GM23248 (cell line): ENCODE measurements at regions not wholly inside any gene's neighbourhood (a gene's known extent, or its start where the extent isn't known, plus 50 kb on each side); places are given as distances from the start of the nearest gene placed in this dataset.
A peak's percentile ranks its signal among the peaks of the same experiment; 100 is the strongest.
"Not testable (repeated sequence)": the region's sequence is repeated elsewhere in the genome, so short reads cannot be mapped to it uniquely, and the experiment has no call there.

Experiments used
- DNase-seq: peaks from one replicate; pipeline ENCODE4 v3.0.0-alpha.2; 2015
- H2AFZ ChIP-seq: fragments of 200-600 bp; sonication (generic); 2 replicates; pipeline ENCODE4 v1.6.1; 2016; ENCODE audit warnings: antibody characterized with exemption
- H3F3A ChIP-seq: fragments of 200-600 bp; sonication (generic); 2 replicates; pipeline ENCODE4 v1.6.1; 2016; ENCODE audit warnings: mild to moderate bottlenecking, antibody characterized with exemption, mixed run types; ENCODE audit not compliant: insufficient read depth
- H3K27ac ChIP-seq: fragments of 200-600 bp; sonication (generic); 2 replicates; pipeline ENCODE4 v1.5.1; 2016; ENCODE audit warnings: mild to moderate bottlenecking
- H3K27me3 ChIP-seq: fragments of 200-600 bp; sonication (generic); replicated peaks from 2 replicates; pipeline ENCODE4 v1.6.1; 2016; ENCODE audit warnings: mild to moderate bottlenecking; ENCODE audit not compliant: insufficient read depth
- H3K36me3 ChIP-seq: fragments of 200-600 bp; sonication (generic); 2 replicates; pipeline ENCODE4 v1.6.1; 2016; ENCODE audit warnings: low read depth, mild to moderate bottlenecking
- H3K4me1 ChIP-seq: fragments of 200-600 bp; sonication (generic); 2 replicates; pipeline ENCODE4 v1.6.1; 2016; ENCODE audit warnings: mild to moderate bottlenecking; ENCODE audit not compliant: insufficient read depth
- H3K4me2 ChIP-seq: fragments of 200-600 bp; sonication (generic); one replicate; pipeline ENCODE4 v1.6.1; 2016; ENCODE audit warnings: mild to moderate bottlenecking; ENCODE audit not compliant: unreplicated experiment
- H3K4me3 ChIP-seq: fragments of 200-600 bp; sonication (generic); 2 replicates; pipeline ENCODE4 v1.5.1; 2016; ENCODE audit warnings: mild to moderate bottlenecking
- H3K79me2 ChIP-seq: fragments of 200-600 bp; sonication (generic); 2 replicates; pipeline ENCODE4 v1.6.1; 2016; ENCODE audit warnings: mild to moderate bottlenecking; ENCODE audit not compliant: insufficient read depth
- H3K9ac ChIP-seq: fragments of 200-600 bp; sonication (generic); 2 replicates; pipeline ENCODE4 v1.6.1; 2016; ENCODE audit warnings: mild to moderate bottlenecking
- H3K9me2 ChIP-seq: fragments of 200-600 bp; sonication (generic); 2 replicates; pipeline ENCODE4 v1.6.1; 2016; ENCODE audit warnings: mixed run types, mild to moderate bottlenecking, moderate library complexity; ENCODE audit not compliant: insufficient read depth
- H3K9me3 ChIP-seq: fragments of 200-600 bp; sonication (generic); one replicate; pipeline ENCODE4 v1.6.1; 2017; ENCODE audit warnings: low read depth
- H4K20me1 ChIP-seq: fragments of 200-600 bp; sonication (generic); 2 replicates; pipeline ENCODE4 v1.6.0; 2016; ENCODE audit not compliant: insufficient read depth
- EZH2 ChIP-seq: fragments of 200-600 bp; sonication (generic); IDR thresholded peaks from 2 replicates; pipeline ENCODE4 v1.6.1; 2018; ENCODE audit warnings: antibody characterized with exemption, mild to moderate bottlenecking; ENCODE audit not compliant: insufficient read depth, poor library complexity, severe bottlenecking
- EZH2phosphoT487 ChIP-seq: fragments of 200-600 bp; sonication (generic); IDR thresholded peaks from 2 replicates; pipeline ENCODE4 v1.6.1; 2018; ENCODE audit warnings: antibody characterized with exemption, moderate library complexity, mild to moderate bottlenecking, low read depth; ENCODE audit not compliant: insufficient read depth
- WGBS, 2 experiments: methylation state at CpG; one replicate each; pipeline ENCODE4 v1.1.6; 2015 to 2017; ENCODE audit warnings: low lambda C conversion rate in 2 of 2, low coverage in 1 of 2; ENCODE audit errors: missing lambda C conversion rate in 2 of 2; 5-methylcytosine and 5-hydroxymethylcytosine counted together
- in situ Hi-C: fragments of 300-500 bp; cut with MboI; formaldehyde crosslinking; loops from 2 replicates; pipeline ENCODE4 v1.15.0; 2020

DNA sequence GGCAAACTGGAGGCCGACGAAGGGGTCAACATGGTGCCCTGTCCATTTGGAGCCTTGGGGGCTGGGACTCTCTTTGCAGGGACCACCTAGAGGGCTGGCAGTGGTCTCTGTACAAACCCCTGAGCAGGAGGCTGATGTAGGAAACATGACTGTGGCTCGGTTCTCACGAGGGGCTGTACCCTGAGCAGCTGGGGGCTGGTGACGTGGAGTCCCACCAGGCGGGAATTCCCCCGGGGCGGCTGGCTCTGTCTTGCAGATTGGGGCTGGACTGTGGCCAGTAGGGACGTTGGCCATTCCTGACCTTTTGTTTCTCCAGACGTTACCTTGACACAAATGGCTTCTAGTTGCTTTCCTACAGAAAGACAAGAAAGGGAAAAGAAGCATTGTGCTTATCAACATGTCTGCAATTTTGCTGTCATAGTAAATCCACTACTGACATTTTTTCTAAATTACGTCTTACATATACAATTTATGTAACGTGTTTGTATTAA, 115.6 kb upstream of the PRKX start:
- DNase-seq, H3K36me3 ChIP-seq, H3K27me3 ChIP-seq, H3K9me3 ChIP-seq, H3K4me1 ChIP-seq, H3K4me2 ChIP-seq, H3K27ac ChIP-seq, H3F3A ChIP-seq, H3K9ac ChIP-seq, H3K79me2 ChIP-seq, H2AFZ ChIP-seq, H3K9me2 ChIP-seq, H4K20me1 ChIP-seq, in situ Hi-C loops, H3K4me3 ChIP-seq: not testable (repeated sequence)
- 89 to 94% methylated on average over 5 of the region's 12 CpGs for WGBS, 2 experiments

- H3K79me2 ChIP-seq, H4K20me1 ChIP-seq, H3K27ac ChIP-seq, H3K27me3 ChIP-seq, H3K36me3 ChIP-seq, DNase-seq, H3K4me1 ChIP-seq, H3K9me3 ChIP-seq, H3K9ac ChIP-seq, in situ Hi-C loops, H2AFZ ChIP-seq, H3K9me2 ChIP-seq, H3K4me2 ChIP-seq, H3K4me3 ChIP-seq, H3F3A ChIP-seq: not testable (repeated sequence)
- WGBS, 2 experiments, result 80 to 87% methylated on average over 6 of the region's 20 CpGs
These were observed 115.1 kb upstream of the PRKX start for GRCh38 chrX:3828378-3829040.

- no CpG with 5 or more reads among the region's 5 CpGs for WGBS, 2 experiments
- Histone ChIP-seq H3F3A (peaks cover 16% of the 10 kb centered on the region), H3K4me1 (peaks cover 12% of the 10 kb centered on the region)
- H3K4me3 ChIP-seq, H3K4me2 ChIP-seq, H3K27me3 ChIP-seq, H3K9ac ChIP-seq, H3K9me2 ChIP-seq, H3K9me3 ChIP-seq, in situ Hi-C loops, DNase-seq, H3K27ac ChIP-seq, H2AFZ ChIP-seq, H3K36me3 ChIP-seq, H3K79me2 ChIP-seq, H4K20me1 ChIP-seq: not testable (repeated sequence)
These were observed 110.6 kb upstream of the PRKX start for GRCh38 chrX:3824008-3824407.

DNA sequence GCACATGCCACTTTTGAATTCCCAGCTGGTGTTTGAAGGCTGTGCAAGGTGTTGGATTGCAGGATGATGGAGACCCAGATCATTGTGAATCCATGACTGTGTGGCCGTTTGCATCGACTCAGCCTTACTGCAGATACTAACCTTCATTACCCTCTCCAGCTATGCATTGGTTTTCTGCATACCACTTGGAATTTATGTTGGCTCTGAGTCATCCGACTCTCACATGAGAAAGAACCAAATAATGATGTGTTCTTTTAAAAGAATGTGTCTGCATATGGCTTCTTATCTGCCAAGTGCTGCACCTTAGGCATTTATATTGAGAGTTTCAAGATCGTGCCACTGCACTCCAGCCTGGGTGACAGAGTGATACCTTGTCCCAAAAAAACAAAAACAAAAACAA, 106.7 kb upstream of the PRKX start:
- Histone ChIP-seq H3K27ac (peak overlapping the region; percentile 59), H3K27me3 (no peaks in the 10 kb centered on the region), H3K4me1 (peaks cover 14% of the 10 kb centered on the region), H3K79me2 (0 out of 2 replicates have a peak, but pooled peaks cover 4% of the 10 kb centered on the region), H3K9ac (no peak overlapping the region), H3K4me2 (peak overlapping the region; percentile 48), H4K20me1 (no peaks in the 10 kb centered on the region), H3K9me2 (no peaks in the 10 kb centered on the region), H2AFZ (no peak overlapping the region), H3K36me3 (no peaks in the 10 kb centered on the region), H3F3A (peaks cover 16% of the 10 kb centered on the region), H3K9me3 (no peaks in the 10 kb centered on the region), H3K4me3 (no peak overlapping the region)
- DNase-seq, result peak; percentile 78
- in situ Hi-C loops, result no loop called here
- WGBS, 2 experiments, result 4 to 6% methylated on average over 3 to 4 of the region's 4 CpGs
- no peak for TF ChIP-seq EZH2phosphoT487
- TF ChIP-seq EZH2, result no peak

- in situ Hi-C loops, DNase-seq, H3K27ac ChIP-seq, H3K4me3 ChIP-seq, H4K20me1 ChIP-seq, H3K9me3 ChIP-seq, H3K9ac ChIP-seq, H2AFZ ChIP-seq, H3K9me2 ChIP-seq, H3K27me3 ChIP-seq, H3K79me2 ChIP-seq, H3K4me2 ChIP-seq, H3K36me3 ChIP-seq: not testable (repeated sequence)
- Histone ChIP-seq H3K4me1 (peaks cover 14% of the 10 kb centered on the region), H3F3A (peaks cover 16% of the 10 kb centered on the region)
- 84 to 85% methylated on average over 5 of the region's 5 CpGs for WGBS, 2 experiments
These were observed 104.0 kb upstream of the PRKX start for GRCh38 chrX:3817480-3817879.
